CD8-positive, alpha-beta memory T cell (primary cell): ENCODE measurements at regions not wholly inside any gene's neighbourhood (a gene's known extent, or its start where the extent isn't known, plus 50 kb on each side); places are given as distances from the start of the nearest gene placed in this dataset.

Experiments
- CTCF ChIA-PET: fragments of 350-600 bp; sonication (Branson Sonifier 250); formaldehyde crosslinking; loops from one replicate; lab custom pipeline; 2021; ENCODE audit warnings: antibody characterized with exemption; lab: Charles Lee
- POLR2A ChIA-PET: fragments of 350-600 bp; sonication (Branson Sonifier 250); formaldehyde crosslinking; loops from one replicate; lab custom pipeline; 2021; ENCODE audit warnings: antibody characterized with exemption; lab: Charles Lee
- DNase-seq, 5 donors: peaks; one replicate each; pipeline versions ENCODE4 v3.0.0 to v3.0.0-alpha.2; 2020 to 2022; ENCODE audit warnings: mixed read lengths in 1 of 5
- H3K27ac ChIP-seq: one replicate; pipeline ENCODE4 v1.7.0; 2013; ENCODE audit warnings: low read depth, mild to moderate bottlenecking, low read length, moderate library complexity
- H3K27me3 ChIP-seq: 2 replicates; pipeline ENCODE4 v1.7.0; 2013; ENCODE audit warnings: low read length, mild to moderate bottlenecking; ENCODE audit not compliant: insufficient read depth, poor library complexity, severe bottlenecking
- H3K36me3 ChIP-seq: 2 replicates; pipeline ENCODE4 v1.7.0; 2013; ENCODE audit warnings: mild to moderate bottlenecking, low read length, moderate library complexity; ENCODE audit not compliant: insufficient read depth
- H3K4me1 ChIP-seq: 2 replicates; pipeline ENCODE4 v1.7.0; 2013; ENCODE audit warnings: mild to moderate bottlenecking, low read length, moderate library complexity; ENCODE audit not compliant: insufficient read depth
- H3K4me3 ChIP-seq: 2 replicates; pipeline ENCODE4 v1.7.0; 2013; ENCODE audit warnings: mild to moderate bottlenecking, low read length
- H3K9me3 ChIP-seq: 2 replicates; pipeline ENCODE4 v1.7.0; 2013; ENCODE audit warnings: mild to moderate bottlenecking, low read length
- H3K27ac Mint-ChIP-seq, 8 donors: one replicate each; pipeline ENCODE4 v1.8.0; 2020 to 2021; ENCODE audit warnings: mixed read lengths in 8 of 8, mild to moderate bottlenecking in 6 of 8, inconsistent platforms in 3 of 8, moderate library complexity in 3 of 8
- H3K27me3 Mint-ChIP-seq, 2 donors: one replicate each; pipeline ENCODE4 v1.8.0; 2020 to 2021; ENCODE audit warnings: mixed read lengths in 2 of 2, mild to moderate bottlenecking in 1 of 2, moderate library complexity in 1 of 2
- H3K36me3 Mint-ChIP-seq, 3 donors: one replicate each; pipeline ENCODE4 v1.8.0; 2020 to 2021; ENCODE audit warnings: mixed read lengths in 3 of 3, inconsistent platforms in 1 of 3, mild to moderate bottlenecking in 1 of 3
- H3K4me1 Mint-ChIP-seq, 3 donors: one replicate each; pipeline ENCODE4 v1.8.0; 2020 to 2021; ENCODE audit warnings: mixed read lengths in 3 of 3, inconsistent platforms in 1 of 3, mild to moderate bottlenecking in 1 of 3
- H3K4me3 Mint-ChIP-seq, 7 donors: one replicate each; pipeline ENCODE4 v1.8.0; 2020 to 2021; ENCODE audit warnings: mixed read lengths in 7 of 7, mild to moderate bottlenecking in 6 of 7, moderate library complexity in 4 of 7, inconsistent platforms in 2 of 7
- H3K9me3 Mint-ChIP-seq, 5 donors: one replicate each; pipeline ENCODE4 v1.8.0; 2020 to 2022; ENCODE audit warnings: mixed read lengths in 5 of 5, mild to moderate bottlenecking in 3 of 5, moderate library complexity in 2 of 5, inconsistent platforms in 1 of 5

GRCh38 chr6:115310156-115310555, 750.5 kb downstream of the FRK start:
- Mint-ChIP-seq H3K4me3 (no peak overlapping the region), H3K36me3 (peaks cover 0 to 4% (median 0%) of the 10 kb centered on the region in 3 donors), H3K4me1 (no peaks in the 10 kb centered on the region), H3K9me3 (peaks cover 8 to 29% (median 16%) of the 10 kb centered on the region in 5 donors), H3K27me3 (peaks cover 0 to 2% of the 10 kb centered on the region in 2 donors), H3K27ac (no peak overlapping the region)
- H3K4me3 ChIP-seq: no peak overlapping the region
- ChIA-PET CTCF (no interaction called here), POLR2A (no interaction called here)
- no peaks in the 10 kb centered on the region for H3K4me1 ChIP-seq
- H3K27ac ChIP-seq: no peak overlapping the region
- peaks cover 3% of the 10 kb centered on the region for H3K9me3 ChIP-seq
- H3K36me3 ChIP-seq: no peaks in the 10 kb centered on the region
- DNase-seq: no peak
- H3K27me3 ChIP-seq: no peaks in the 10 kb centered on the region

- Mint-ChIP-seq H3K27me3 (peaks cover 0 to 2% of the 10 kb centered on the region in 2 donors), H3K9me3 (peaks cover 3 to 36% (median 10%) of the 10 kb centered on the region in 5 donors), H3K4me1 (no peaks in the 10 kb centered on the region), H3K27ac (no peak overlapping the region), H3K4me3 (no peak overlapping the region), H3K36me3 (no peaks in the 10 kb centered on the region)
- ChIA-PET POLR2A (no interaction called here), CTCF (no interaction called here)
- H3K27me3 ChIP-seq: no peaks in the 10 kb centered on the region
- H3K27ac ChIP-seq: no peak overlapping the region
- DNase-seq: no peak
- no peaks in the 10 kb centered on the region for H3K4me1 ChIP-seq
- no peaks in the 10 kb centered on the region for H3K36me3 ChIP-seq
- H3K9me3 ChIP-seq: no peaks in the 10 kb centered on the region
- no peak overlapping the region for H3K4me3 ChIP-seq
Measured at GRCh38 chr6:115302731-115303130, 758.0 kb downstream of the FRK start.

GRCh38 chr6:115287467-115287866, 773.2 kb downstream of the FRK start:
- no peak overlapping the region for H3K4me3 ChIP-seq
- ChIA-PET CTCF (no interaction called here), POLR2A (no interaction called here)
- Mint-ChIP-seq H3K9me3 (peaks cover 0 to 7% (median 3%) of the 10 kb centered on the region in 5 donors), H3K4me3 (no peak overlapping the region), H3K4me1 (no peaks in the 10 kb centered on the region), H3K27me3 (no peaks in the 10 kb centered on the region), H3K36me3 (no peaks in the 10 kb centered on the region), H3K27ac (no peak overlapping the region)
- no peak for DNase-seq
- H3K27me3 ChIP-seq: no peaks in the 10 kb centered on the region
- no peaks in the 10 kb centered on the region for H3K9me3 ChIP-seq
- H3K36me3 ChIP-seq: no peaks in the 10 kb centered on the region
- no peak overlapping the region for H3K27ac ChIP-seq
- no peaks in the 10 kb centered on the region for H3K4me1 ChIP-seq

GRCh38 chr6:115276881-115277565, 783.7 kb downstream of the FRK start:
- no peaks in the 10 kb centered on the region for H3K36me3 Mint-ChIP-seq
- ChIA-PET POLR2A (no interaction called here), CTCF (interaction anchor here (1.5 kb wide), 1 partner anchor 13 kb away, joined by 3 read pairs; no protein-coding TSS in a partner anchor)
- H3K4me3 Mint-ChIP-seq: no peak overlapping the region
- DNase-seq: no peak
- no peaks in the 10 kb centered on the region for H3K4me1 Mint-ChIP-seq
- Histone ChIP-seq H3K36me3 (no peaks in the 10 kb centered on the region), H3K4me1 (no peaks in the 10 kb centered on the region), H3K27me3 (no peaks in the 10 kb centered on the region), H3K4me3 (no peak overlapping the region), H3K9me3 (no peaks in the 10 kb centered on the region), H3K27ac (no peak overlapping the region)
- H3K27ac Mint-ChIP-seq: no peak overlapping the region
- no peaks in the 10 kb centered on the region for H3K27me3 Mint-ChIP-seq
- H3K9me3 Mint-ChIP-seq: peaks cover 0 to 13% (median 8%) of the 10 kb centered on the region in 5 donors

- no peaks in the 10 kb centered on the region for H3K36me3 ChIP-seq
- no peaks in the 10 kb centered on the region for H3K27me3 ChIP-seq
- H3K27ac ChIP-seq: no peak overlapping the region
- ChIA-PET POLR2A (no interaction called here), CTCF (no interaction called here)
- H3K27ac Mint-ChIP-seq: no peak overlapping the region
- H3K36me3 Mint-ChIP-seq: no peaks in the 10 kb centered on the region
- no peak for DNase-seq
- no peaks in the 10 kb centered on the region for H3K9me3 ChIP-seq
- no peak overlapping the region for H3K4me3 Mint-ChIP-seq
- H3K4me3 ChIP-seq: no peak overlapping the region
- no peaks in the 10 kb centered on the region for H3K27me3 Mint-ChIP-seq
- H3K4me1 Mint-ChIP-seq: no peaks in the 10 kb centered on the region
- no peaks in the 10 kb centered on the region for H3K4me1 ChIP-seq
- peaks cover 1 to 15% (median 7%) of the 10 kb centered on the region in 5 donors for H3K9me3 Mint-ChIP-seq
Measured at GRCh38 chr6:115272311-115272710, 788.4 kb downstream of the FRK start.

GRCh38 chr6:115271434-115271833, 789.3 kb downstream of the FRK start:
- Mint-ChIP-seq H3K27me3 (no peaks in the 10 kb centered on the region), H3K4me3 (no peak overlapping the region), H3K9me3 (peaks cover 5 to 20% (median 7%) of the 10 kb centered on the region in 5 donors), H3K36me3 (no peaks in the 10 kb centered on the region), H3K27ac (no peak overlapping the region), H3K4me1 (no peaks in the 10 kb centered on the region)
- CTCF ChIA-PET: no interaction called here
- no peak overlapping the region for H3K27ac ChIP-seq
- POLR2A ChIA-PET: no interaction called here
- no peaks in the 10 kb centered on the region for H3K4me1 ChIP-seq
- H3K9me3 ChIP-seq: no peaks in the 10 kb centered on the region
- H3K4me3 ChIP-seq: no peak overlapping the region
- no peak for DNase-seq
- H3K27me3 ChIP-seq: no peaks in the 10 kb centered on the region
- no peaks in the 10 kb centered on the region for H3K36me3 ChIP-seq

- Mint-ChIP-seq H3K4me1 (no peaks in the 10 kb centered on the region), H3K27ac (no peak overlapping the region), H3K27me3 (no peaks in the 10 kb centered on the region), H3K9me3 (peaks cover 5 to 20% (median 7%) of the 10 kb centered on the region in 5 donors), H3K36me3 (no peaks in the 10 kb centered on the region), H3K4me3 (no peak overlapping the region)
- Histone ChIP-seq H3K4me3 (no peak overlapping the region), H3K4me1 (no peaks in the 10 kb centered on the region), H3K36me3 (no peaks in the 10 kb centered on the region), H3K27ac (no peak overlapping the region), H3K27me3 (no peaks in the 10 kb centered on the region), H3K9me3 (no peaks in the 10 kb centered on the region)
- POLR2A ChIA-PET: no interaction called here
- DNase-seq: no peak
- CTCF ChIA-PET: no interaction called here
Measured at GRCh38 chr6:115270953-115271352, 789.7 kb downstream of the FRK start.

- ChIA-PET POLR2A (no interaction called here), CTCF (no interaction called here)
- no peak for DNase-seq
- H3K36me3 ChIP-seq: no peaks in the 10 kb centered on the region
- H3K9me3 ChIP-seq: no peaks in the 10 kb centered on the region
- H3K27me3 Mint-ChIP-seq: no peaks in the 10 kb centered on the region
- H3K36me3 Mint-ChIP-seq: no peaks in the 10 kb centered on the region
- peaks cover 0 to 8% (median 0%) of the 10 kb centered on the region in 5 donors for H3K9me3 Mint-ChIP-seq
- H3K4me1 ChIP-seq: no peaks in the 10 kb centered on the region
- no peak overlapping the region for H3K4me3 ChIP-seq
- no peak overlapping the region for H3K27ac Mint-ChIP-seq
- H3K4me3 Mint-ChIP-seq: no peak overlapping the region
- no peaks in the 10 kb centered on the region for H3K27me3 ChIP-seq
- no peaks in the 10 kb centered on the region for H3K4me1 Mint-ChIP-seq
- H3K27ac ChIP-seq: no peak overlapping the region
Measured at GRCh38 chr6:115241373-115241772, 819.3 kb downstream of the FRK start.
